OCI-LY1 (cell line): ENCODE measurements at regions not wholly inside any gene's neighbourhood (a gene's known extent, or its start where the extent isn't known, plus 50 kb on each side); places are given as distances from the start of the nearest gene placed in this dataset.

Experiments
- H2AFZ ChIP-seq: fragments of 200-600 bp; sonication (generic), shearing (Covaris generic); 2 replicates; pipeline ENCODE4 v1.6.0; 2014; ENCODE audit warnings: antibody characterized with exemption, mild to moderate bottlenecking, low read length
- H3F3A ChIP-seq: fragments of 200-600 bp; sonication (generic), shearing (Covaris generic); 2 replicates; pipeline ENCODE4 v1.6.0; 2014; ENCODE audit warnings: mild to moderate bottlenecking, antibody characterized with exemption, low read length, moderate library complexity; ENCODE audit not compliant: insufficient read depth
- H3K27ac ChIP-seq: fragments of 200-600 bp; sonication (generic); 2 replicates; pipeline ENCODE4 v1.5.1; 2014; ENCODE audit warnings: low read length, mixed run types, mild to moderate bottlenecking, low read depth; ENCODE audit not compliant: poor library complexity, severe bottlenecking
- H3K27me3 ChIP-seq: fragments of 200-600 bp; sonication (generic); 2 replicates; pipeline ENCODE4 v1.6.0; 2014; ENCODE audit warnings: antibody characterized with exemption, mild to moderate bottlenecking, low read length, moderate library complexity; ENCODE audit not compliant: insufficient read depth
- H3K36me3 ChIP-seq: fragments of 200-600 bp; sonication (generic); 2 replicates; pipeline ENCODE4 v1.6.1; 2014; ENCODE audit warnings: mild to moderate bottlenecking, antibody characterized with exemption, low read length, moderate library complexity, mixed read lengths; ENCODE audit not compliant: insufficient read depth
- H3K4me1 ChIP-seq: fragments of 200-600 bp; sonication (generic); 2 replicates; pipeline ENCODE4 v1.5.1; 2014; ENCODE audit warnings: mild to moderate bottlenecking, low read length, moderate library complexity; ENCODE audit not compliant: insufficient read depth, severe bottlenecking
- H3K4me2 ChIP-seq: fragments of 200-600 bp; sonication (generic), shearing (Covaris generic); 2 replicates; pipeline ENCODE4 v1.6.1; 2014; ENCODE audit warnings: low read length
- H3K4me3 ChIP-seq: fragments of 200-600 bp; sonication (generic); 2 replicates; pipeline ENCODE4 v1.5.1; 2014; ENCODE audit warnings: low read length, low read depth, mild to moderate bottlenecking, mixed read lengths; ENCODE audit not compliant: poor library complexity, severe bottlenecking
- H3K79me2 ChIP-seq: fragments of 200-600 bp; shearing (Covaris generic); 2 replicates; pipeline ENCODE4 v1.6.1; 2016; ENCODE audit warnings: mixed run types, low read length, mixed read lengths; ENCODE audit not compliant: insufficient read depth
- H3K9ac ChIP-seq: fragments of 200-600 bp; sonication (generic), shearing (Covaris generic); 2 replicates; pipeline ENCODE4 v1.6.1; 2014; ENCODE audit warnings: mild to moderate bottlenecking, low read length, mixed read lengths
- H3K9me2 ChIP-seq: fragments of 200-600 bp; sonication (generic), shearing (Covaris generic); 2 replicates; pipeline ENCODE4 v1.6.1; 2014; ENCODE audit warnings: low read depth, mild to moderate bottlenecking, low read length, mixed read lengths
- H3K9me3 ChIP-seq: fragments of 200-600 bp; shearing (Covaris generic); 2 replicates; pipeline ENCODE4 v1.6.1; 2014; ENCODE audit warnings: low read length, mixed read lengths
- H4K20me1 ChIP-seq: fragments of 200-600 bp; sonication (generic), shearing (Covaris generic); 2 replicates; pipeline ENCODE4 v1.6.0; 2016; ENCODE audit warnings: mild to moderate bottlenecking, low read length; ENCODE audit not compliant: insufficient read depth
- CTCF ChIP-seq: fragments of 200-600 bp; sonication (generic), shearing (Covaris generic); IDR thresholded peaks from 2 replicates; pipeline ENCODE4 v1.5.1; 2017; ENCODE audit warnings: mild to moderate bottlenecking, antibody characterized with exemption, low read length, moderate library complexity, mixed read lengths
- EZH2 ChIP-seq: fragments of 200-600 bp; sonication (generic), shearing (Covaris generic); IDR thresholded peaks from 2 replicates; pipeline ENCODE4 v1.8.0; 2017; ENCODE audit warnings: borderline replicate concordance, mixed run types, mild to moderate bottlenecking, antibody characterized with exemption, low read length, moderate library complexity, mixed read lengths

- no peaks in the 10 kb centered on the region for H3K9me3 ChIP-seq
- no peak overlapping the region for H3K9ac ChIP-seq
- H3K4me3 ChIP-seq = no peak overlapping the region
- H3K4me1 ChIP-seq = no peaks in the 10 kb centered on the region
- no peaks in the 10 kb centered on the region for H3K9me2 ChIP-seq
- H3K36me3 ChIP-seq = no peaks in the 10 kb centered on the region
- no peak for TF ChIP-seq CTCF
- no peak for TF ChIP-seq EZH2
- H3K79me2 ChIP-seq = no peaks in the 10 kb centered on the region
- H2AFZ ChIP-seq = no peak overlapping the region
- no peak overlapping the region for H3K27ac ChIP-seq
- H3K27me3 ChIP-seq = no peaks in the 10 kb centered on the region
- no peak overlapping the region for H3K4me2 ChIP-seq
- no peaks in the 10 kb centered on the region for H3F3A ChIP-seq
- no peaks in the 10 kb centered on the region for H4K20me1 ChIP-seq
Measured at GRCh38 chr6:148617530-148617929, 129.3 kb upstream of the UST start.

- Histone ChIP-seq H3K36me3 (no peaks in the 10 kb centered on the region), H3K4me3 (no peak overlapping the region), H3K9ac (no peak overlapping the region), H3F3A (no peaks in the 10 kb centered on the region), H2AFZ (no peak overlapping the region), H3K79me2 (no peaks in the 10 kb centered on the region), H3K4me1 (no peaks in the 10 kb centered on the region), H3K27ac (no peak overlapping the region), H4K20me1 (no peaks in the 10 kb centered on the region), H3K27me3 (no peaks in the 10 kb centered on the region), H3K9me2 (no peaks in the 10 kb centered on the region), H3K4me2 (no peak overlapping the region), H3K9me3 (no peaks in the 10 kb centered on the region)
- TF ChIP-seq EZH2 (no peak), CTCF (no peak)
Measured at GRCh38 chr6:148619891-148620290, 126.9 kb upstream of the UST start.

- no peak overlapping the region for H3K9ac ChIP-seq
- no peak overlapping the region for H3K4me3 ChIP-seq
- no peaks in the 10 kb centered on the region for H3F3A ChIP-seq
- H4K20me1 ChIP-seq = no peaks in the 10 kb centered on the region
- H3K4me2 ChIP-seq = no peak overlapping the region
- no peaks in the 10 kb centered on the region for H3K27me3 ChIP-seq
- no peaks in the 10 kb centered on the region for H3K4me1 ChIP-seq
- no peaks in the 10 kb centered on the region for H3K9me3 ChIP-seq
- H3K36me3 ChIP-seq = no peaks in the 10 kb centered on the region
- no peaks in the 10 kb centered on the region for H3K79me2 ChIP-seq
- no peak overlapping the region for H2AFZ ChIP-seq
- no peaks in the 10 kb centered on the region for H3K9me2 ChIP-seq
- no peak overlapping the region for H3K27ac ChIP-seq
- TF ChIP-seq CTCF (no peak), EZH2 (no peak)
Measured at GRCh38 chr6:148620579-148621298, 126.1 kb upstream of the UST start.
